GM12864 (cell line): ENCODE measurements at regions not wholly inside any gene's neighbourhood (a gene's known extent, or its start where the extent isn't known, plus 50 kb on each side); places are given as distances from the start of the nearest gene placed in this dataset.
"Not testable (repeated sequence)": the region's sequence is repeated elsewhere in the genome, so short reads cannot be mapped to it uniquely, and the experiment has no call there.

Experiments
- DNase-seq: peaks from one replicate; pipeline ENCODE4 v3.0.0-alpha.2; 2011; ENCODE audit warnings: low read depth
- H3K4me3 ChIP-seq: 2 replicates; pipeline ENCODE4 v1.5.1; 2011; ENCODE audit warnings: mild to moderate bottlenecking, low read depth, low read length, control low read depth
- TF ChIP-seq, protein P1 (sequence below): IDR thresholded peaks from 2 replicates; pipeline ENCODE4 v1.5.1; 2011; ENCODE audit warnings: low read depth, mild to moderate bottlenecking, moderate library complexity, low read length, control low read depth, inconsistent platforms; ENCODE audit errors: missing control alignments

DNA sequence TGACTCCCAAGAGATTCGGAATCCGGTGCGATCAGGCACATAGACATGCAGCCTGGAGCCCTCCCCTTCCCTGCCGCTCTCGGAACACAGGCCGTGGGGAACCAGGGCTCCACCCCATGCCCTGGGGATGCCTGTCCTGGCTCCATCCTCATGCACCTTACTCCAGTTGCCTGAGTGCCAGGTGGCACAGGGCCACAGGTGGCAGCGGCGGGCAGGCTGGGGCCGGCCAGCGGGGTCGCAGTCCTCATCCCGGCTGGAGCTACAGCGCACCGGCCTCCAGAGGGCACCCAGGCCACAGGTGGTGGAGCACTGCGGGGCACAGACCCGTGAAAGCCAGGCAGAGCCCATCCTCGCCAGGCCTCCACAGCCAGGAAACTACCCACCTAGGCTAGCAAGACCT lies 119.9 kb upstream of the AKAP13 start:
- not testable (repeated sequence) for DNase-seq, H3K4me3 ChIP-seq

DNA sequence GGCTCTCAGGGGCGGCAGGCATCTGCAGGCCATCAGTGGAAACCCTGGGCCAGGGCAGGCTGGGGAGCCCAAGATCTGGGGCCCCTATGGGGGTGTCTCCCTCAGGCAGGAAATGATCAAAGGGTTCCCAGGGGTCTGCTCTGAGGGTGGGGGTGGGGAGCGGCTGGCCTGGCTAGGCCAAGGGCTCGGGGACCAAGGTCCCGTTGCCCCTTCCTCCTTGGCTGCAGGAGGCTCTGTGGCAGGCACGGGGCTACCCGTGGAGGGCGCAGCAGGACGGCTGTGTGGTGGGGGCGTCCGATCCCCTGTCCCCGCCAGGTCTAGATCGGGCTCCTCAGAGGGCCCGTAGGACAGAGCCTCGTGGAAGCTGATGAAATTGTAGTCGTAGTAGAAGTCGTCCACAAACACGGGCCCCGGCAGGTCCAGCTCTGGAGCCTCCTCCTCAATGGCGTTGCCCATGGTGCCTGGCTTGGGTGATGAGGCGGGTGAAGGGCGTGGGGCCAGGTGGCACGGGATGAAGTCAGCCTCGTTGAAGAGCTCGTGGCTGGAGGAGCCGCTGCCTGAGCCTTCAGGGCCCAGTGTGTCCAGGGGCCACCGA lies 117.8 kb upstream of the AKAP13 start:
- not testable (repeated sequence) for H3K4me3 ChIP-seq, DNase-seq

DNA sequence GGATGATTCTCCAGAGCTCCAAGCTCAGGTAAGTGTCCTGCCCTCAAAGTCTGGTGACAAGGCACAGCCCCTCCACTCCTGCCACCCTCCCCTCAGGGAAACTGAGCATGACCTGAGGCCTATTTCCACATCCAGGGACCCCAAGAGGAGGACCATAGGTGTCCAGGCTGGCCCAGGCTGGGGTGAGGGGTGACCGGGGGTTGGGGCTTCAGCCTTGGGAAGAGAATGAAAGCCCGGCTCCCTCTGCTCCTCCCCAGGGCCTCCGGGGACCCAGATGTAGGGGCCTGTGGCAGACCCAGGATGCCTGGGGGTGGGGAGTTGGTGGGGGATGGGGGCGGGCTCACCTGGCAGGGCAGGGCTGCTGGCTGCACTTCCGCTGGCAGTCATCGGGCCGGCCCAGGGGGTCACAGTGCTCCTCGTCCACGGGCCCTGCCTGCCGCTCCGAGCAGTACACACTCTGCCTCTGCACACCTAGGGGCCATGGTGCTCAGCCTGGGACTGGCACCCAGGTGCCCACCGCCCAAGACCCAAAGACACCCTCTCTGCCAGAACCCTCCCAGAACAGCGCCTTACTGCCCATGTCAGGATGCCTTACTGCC lies 116.5 kb upstream of the AKAP13 start:
- DNase-seq, H3K4me3 ChIP-seq: not testable (repeated sequence)

DNA sequence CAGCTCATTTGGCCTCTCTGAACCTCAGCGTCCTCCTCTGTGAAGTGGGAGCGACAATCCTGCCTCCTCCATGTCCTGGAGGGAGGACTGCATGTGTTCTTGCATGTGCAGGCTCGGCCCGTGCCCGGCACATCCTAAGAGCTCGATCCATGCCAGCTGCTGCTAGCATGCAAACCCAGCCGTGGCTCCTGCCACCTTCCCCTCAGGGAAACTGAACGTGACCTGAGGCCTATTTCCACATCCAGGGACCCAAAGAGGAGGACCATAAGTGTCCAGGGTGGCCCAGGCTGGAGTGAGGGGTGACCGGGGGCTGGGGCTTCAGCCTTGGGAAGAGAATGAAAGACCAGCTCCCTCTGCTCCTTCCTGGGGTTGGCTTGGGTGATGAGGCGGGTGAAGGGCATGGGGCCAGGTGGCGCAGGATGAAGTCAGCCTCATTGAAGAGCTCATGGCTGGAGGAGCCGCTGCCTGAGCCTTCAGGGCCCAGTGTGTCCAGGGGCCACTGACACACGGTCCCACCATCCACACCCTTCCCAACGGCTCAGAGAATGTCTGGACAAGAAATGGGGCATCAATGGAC lies 115.7 kb upstream of the AKAP13 start:
- H3K4me3 ChIP-seq, DNase-seq: not testable (repeated sequence)

DNA sequence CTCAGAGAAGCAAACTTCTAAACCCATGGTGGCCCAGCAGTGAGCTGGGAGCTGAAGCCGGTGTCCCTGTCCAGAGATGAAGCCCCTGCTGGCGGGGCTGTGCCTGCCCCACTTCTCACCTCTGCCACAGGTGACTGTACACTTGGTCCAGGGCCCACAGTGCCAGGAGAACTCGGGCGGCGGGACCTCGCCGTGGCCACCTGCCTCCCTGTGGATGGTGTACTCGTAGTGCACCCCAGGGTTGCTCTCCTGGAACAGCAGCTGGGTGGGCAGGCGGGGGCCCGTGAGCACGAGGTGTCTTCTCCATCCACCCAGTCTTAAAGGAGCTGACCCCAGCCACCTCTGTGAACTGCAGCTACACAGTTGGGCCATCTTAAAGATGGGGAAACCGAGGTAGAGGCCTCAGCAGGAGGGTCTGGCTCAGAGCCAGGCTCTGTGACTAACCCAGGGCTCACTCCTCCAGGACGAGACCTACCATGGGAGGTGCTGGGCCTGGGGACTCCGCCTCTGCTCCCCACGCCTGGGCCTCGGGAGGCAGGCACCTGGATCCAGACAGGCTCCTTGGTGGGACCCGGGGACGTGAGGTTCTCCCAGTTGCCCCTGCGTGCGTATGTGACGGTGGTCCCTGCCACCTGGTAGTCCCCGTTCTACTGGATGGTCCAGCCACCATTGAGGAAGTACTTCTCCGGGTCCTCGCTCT lies 113.1 kb upstream of the AKAP13 start:
- DNase-seq, result not testable (repeated sequence)

DNA sequence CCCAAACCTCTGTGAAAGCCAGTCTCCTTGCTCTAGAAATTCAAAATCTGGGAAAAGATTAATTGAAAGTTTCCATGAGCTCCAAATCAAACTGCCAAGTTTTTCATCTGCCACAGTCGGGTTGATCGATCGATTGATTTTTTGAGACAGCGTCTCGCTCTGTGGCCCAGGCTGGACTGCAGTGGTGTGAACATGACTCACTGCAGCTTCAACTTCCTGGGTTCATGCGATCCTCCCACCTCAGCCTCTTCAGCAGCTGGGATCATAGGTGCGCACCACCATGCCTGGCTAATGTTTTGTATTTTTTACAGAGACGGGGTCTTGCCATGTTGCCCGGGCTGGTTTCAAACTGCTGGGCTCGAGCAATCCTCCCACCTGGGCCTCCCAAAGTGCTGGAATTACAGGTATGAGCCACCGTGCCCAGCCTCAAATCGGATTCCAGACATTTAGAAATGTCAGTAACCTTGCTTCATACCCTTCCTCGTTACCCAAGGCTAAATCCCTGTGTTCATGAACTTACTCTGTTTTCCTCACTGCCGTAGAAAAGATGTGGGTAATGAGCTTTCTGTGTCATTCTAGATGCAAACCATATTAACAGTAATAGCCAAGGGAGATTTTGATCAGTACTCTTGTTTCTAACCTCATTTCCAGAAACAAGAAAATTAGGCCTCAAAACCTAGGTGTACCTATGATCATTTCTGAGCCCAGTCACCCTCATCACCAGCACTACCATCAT lies 105.9 kb upstream of the AKAP13 start:
- H3K4me3 ChIP-seq, result no peak overlapping the region
- DNase-seq, result no peak
- TF ChIP-seq, protein P1, sequence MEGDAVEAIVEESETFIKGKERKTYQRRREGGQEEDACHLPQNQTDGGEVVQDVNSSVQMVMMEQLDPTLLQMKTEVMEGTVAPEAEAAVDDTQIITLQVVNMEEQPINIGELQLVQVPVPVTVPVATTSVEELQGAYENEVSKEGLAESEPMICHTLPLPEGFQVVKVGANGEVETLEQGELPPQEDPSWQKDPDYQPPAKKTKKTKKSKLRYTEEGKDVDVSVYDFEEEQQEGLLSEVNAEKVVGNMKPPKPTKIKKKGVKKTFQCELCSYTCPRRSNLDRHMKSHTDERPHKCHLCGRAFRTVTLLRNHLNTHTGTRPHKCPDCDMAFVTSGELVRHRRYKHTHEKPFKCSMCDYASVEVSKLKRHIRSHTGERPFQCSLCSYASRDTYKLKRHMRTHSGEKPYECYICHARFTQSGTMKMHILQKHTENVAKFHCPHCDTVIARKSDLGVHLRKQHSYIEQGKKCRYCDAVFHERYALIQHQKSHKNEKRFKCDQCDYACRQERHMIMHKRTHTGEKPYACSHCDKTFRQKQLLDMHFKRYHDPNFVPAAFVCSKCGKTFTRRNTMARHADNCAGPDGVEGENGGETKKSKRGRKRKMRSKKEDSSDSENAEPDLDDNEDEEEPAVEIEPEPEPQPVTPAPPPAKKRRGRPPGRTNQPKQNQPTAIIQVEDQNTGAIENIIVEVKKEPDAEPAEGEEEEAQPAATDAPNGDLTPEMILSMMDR, result no peak

More for the DNA sequence above, 113.1 kb upstream of the AKAP13 start:
- not testable (repeated sequence) for H3K4me3 ChIP-seq

DNA sequence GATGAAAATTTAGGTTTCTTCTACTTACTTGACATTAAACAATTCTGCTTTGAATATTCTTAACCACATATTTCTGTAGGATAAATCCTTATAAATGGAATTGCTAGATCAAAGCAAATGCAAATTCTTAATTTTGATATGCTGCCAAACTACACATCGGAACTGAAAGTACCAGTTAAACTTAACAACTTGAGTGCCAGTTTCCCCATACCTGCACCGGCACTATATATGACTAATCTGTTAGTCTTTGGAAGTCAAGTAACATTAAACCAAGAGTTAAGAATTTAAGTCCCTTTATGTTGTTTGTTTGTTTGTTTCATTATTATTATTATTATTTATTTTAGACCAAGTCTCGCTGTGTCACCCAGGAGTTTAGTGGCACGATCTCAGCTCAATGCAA lies 103.9 kb upstream of the AKAP13 start:
- TF ChIP-seq, protein P1, result no peak
- no peak for DNase-seq
- no peak overlapping the region for H3K4me3 ChIP-seq

DNA sequence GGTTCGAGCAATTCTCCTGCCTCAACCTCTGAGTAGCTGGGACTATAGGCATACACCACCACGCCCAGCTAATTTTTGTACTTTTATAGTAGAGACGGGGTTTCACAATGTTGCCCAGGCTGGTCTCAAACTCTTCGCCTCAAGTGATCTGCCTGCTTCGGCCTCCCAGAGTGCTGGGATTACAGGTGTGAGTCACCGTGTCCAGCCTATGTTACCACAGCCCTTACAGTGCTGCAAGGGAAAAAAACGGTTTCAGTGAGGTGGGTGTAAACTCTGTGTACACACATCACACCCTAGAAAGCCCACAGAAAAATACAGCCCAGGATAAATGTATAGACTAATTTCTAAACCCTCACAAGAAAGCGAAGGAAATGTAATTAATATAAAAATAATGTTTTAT lies 103.5 kb upstream of the AKAP13 start:
- no peak overlapping the region for H3K4me3 ChIP-seq
- TF ChIP-seq, protein P1, result no peak
- no peak for DNase-seq

DNA sequence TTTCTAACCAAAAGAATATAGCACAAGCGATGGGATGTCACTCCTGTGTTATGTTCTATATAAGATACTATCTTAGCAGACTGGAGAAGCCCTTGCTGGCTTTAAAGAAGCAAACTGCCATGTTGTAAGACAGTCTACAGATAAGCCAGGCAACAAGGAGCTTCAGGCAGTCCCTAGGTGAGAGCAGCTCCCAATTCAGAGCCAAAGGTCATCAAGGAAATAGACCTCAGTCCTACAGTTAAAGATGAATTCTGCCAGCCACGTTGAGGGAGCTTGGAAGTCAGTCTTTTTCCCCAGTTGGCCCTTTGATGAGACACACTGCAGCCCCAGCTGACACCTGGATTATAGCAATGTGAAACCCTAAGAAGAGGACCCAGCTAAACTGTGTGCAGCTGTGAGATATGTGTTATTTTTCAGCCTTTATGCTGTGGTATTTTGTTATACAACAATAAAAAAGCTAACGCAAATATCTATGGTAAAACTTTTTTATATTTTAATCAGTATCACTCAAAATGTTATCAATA lies 102.5 kb upstream of the AKAP13 start:
- no peak overlapping the region for H3K4me3 ChIP-seq
- TF ChIP-seq, protein P1, result no peak
- DNase-seq, result no peak
